Neural cell (in vitro differentiated cells): ENCODE measurements at regions not wholly inside any gene's neighbourhood (a gene's known extent, or its start where the extent isn't known, plus 50 kb on each side); places are given as distances from the start of the nearest gene placed in this dataset.

Experiments
- H2AFZ ChIP-seq: fragments of 200-600, 300-800 bp; sonication (generic), shearing (Covaris generic); 2 replicates; pipeline ENCODE4 v1.6.0; 2014; ENCODE audit warnings: low read depth, mild to moderate bottlenecking, antibody characterized with exemption, low read length, moderate library complexity
- H3F3A ChIP-seq: fragments of 200-600 bp; shearing (Covaris generic); 2 replicates; pipeline ENCODE4 v1.6.1; 2016; ENCODE audit warnings: mild to moderate bottlenecking, moderate library complexity, mixed read lengths, antibody characterized with exemption, low read length; ENCODE audit not compliant: insufficient read depth, poor library complexity, severe bottlenecking
- H3K27ac ChIP-seq: fragments of 200-600, 300-800 bp; sonication (generic), shearing (Covaris generic); 2 replicates; pipeline ENCODE4 v1.5.1; 2014; ENCODE audit warnings: mild to moderate bottlenecking, low read length, moderate library complexity
- H3K27me3 ChIP-seq: fragments of 300-800, 200-600 bp; sonication (generic), shearing (Covaris generic); 2 replicates; pipeline ENCODE4 v1.6.0; 2014; ENCODE audit warnings: mild to moderate bottlenecking, low read depth, low read length, moderate library complexity; ENCODE audit not compliant: insufficient read depth
- H3K36me3 ChIP-seq: fragments of 300-800, 200-600 bp; sonication (generic), shearing (Covaris generic); 2 replicates; pipeline ENCODE4 v1.5.1; 2014; ENCODE audit warnings: mild to moderate bottlenecking, antibody characterized with exemption, low read length, moderate library complexity; ENCODE audit not compliant: insufficient read depth
- H3K4me2 ChIP-seq: fragments of 300-800, 200-600 bp; sonication (generic), shearing (Covaris generic); 2 replicates; pipeline ENCODE4 v1.6.0; 2014; ENCODE audit warnings: mild to moderate bottlenecking, low read length
- H3K4me3 ChIP-seq: fragments of 300-800, 200-600 bp; sonication (generic), shearing (Covaris generic); 2 replicates; pipeline ENCODE4 v1.5.1; 2014; ENCODE audit warnings: mild to moderate bottlenecking, low read length, moderate library complexity
- H3K79me2 ChIP-seq: fragments of 200-600 bp; shearing (Covaris generic); replicated peaks from 2 replicates; pipeline ENCODE4 v1.6.0; 2014; ENCODE audit warnings: mild to moderate bottlenecking, low read length, moderate library complexity; ENCODE audit not compliant: insufficient read depth
- H3K9ac ChIP-seq: fragments of 300-800, 200-600 bp; sonication (generic), shearing (Covaris generic); 2 replicates; pipeline ENCODE4 v1.6.1; 2016; ENCODE audit warnings: mild to moderate bottlenecking, low read length, mixed read lengths
- H3K9me2 ChIP-seq: fragments of 200-600 bp; shearing (Covaris generic); 2 replicates; pipeline ENCODE4 v1.6.1; 2016; ENCODE audit warnings: mild to moderate bottlenecking, low read length, mixed read lengths; ENCODE audit not compliant: insufficient read depth
- H3K9me3 ChIP-seq: fragments of 200-600, 300-800 bp; sonication (generic), shearing (Covaris generic); 2 replicates; pipeline ENCODE4 v1.6.1; 2016; ENCODE audit warnings: mild to moderate bottlenecking, mixed run types, low read length, moderate library complexity, mixed read lengths
- H4K20me1 ChIP-seq: fragments of 200-600 bp; shearing (Covaris generic); 2 replicates; pipeline ENCODE4 v1.6.1; 2016; ENCODE audit warnings: mild to moderate bottlenecking, mixed run types; ENCODE audit not compliant: insufficient read depth
- CTCF ChIP-seq: fragments of 450-650 bp; IDR thresholded peaks from 2 replicates; pipeline ENCODE4 v1.5.1; 2014; ENCODE audit warnings: antibody characterized with exemption, mild to moderate bottlenecking, moderate library complexity; ENCODE audit not compliant: poor library complexity, severe bottlenecking
- EP300 ChIP-seq: fragments of 450-650 bp; conservative IDR thresholded peaks from 2 replicates; pipeline ENCODE4 v1.6.1; 2014; ENCODE audit warnings: antibody characterized with exemption, mild to moderate bottlenecking, moderate library complexity; ENCODE audit not compliant: poor library complexity, severe bottlenecking
- EZH2 ChIP-seq: fragments of 200-600, 300-800 bp; shearing (Covaris generic), sonication (generic); IDR thresholded peaks from 2 replicates; pipeline ENCODE4 v1.6.1; 2014; ENCODE audit warnings: antibody characterized with exemption, low read length, borderline replicate concordance, mild to moderate bottlenecking; ENCODE audit not compliant: insufficient read depth, poor library complexity, severe bottlenecking
- MXI1 ChIP-seq: fragments of 450-650 bp; conservative IDR thresholded peaks from 2 replicates; pipeline ENCODE4 v1.6.1; 2014; ENCODE audit warnings: antibody characterized with exemption, mild to moderate bottlenecking; ENCODE audit not compliant: poor library complexity, severe bottlenecking
- POLR2AphosphoS5 ChIP-seq: IDR thresholded peaks from 2 replicates; pipeline ENCODE4 v1.6.1; 2012
- RAD21 ChIP-seq: fragments of 450-650 bp; conservative IDR thresholded peaks from 2 replicates; pipeline ENCODE4 v1.6.1; 2014; ENCODE audit warnings: antibody characterized with exemption, mild to moderate bottlenecking, moderate library complexity
- REST ChIP-seq: IDR thresholded peaks from 2 replicates; pipeline ENCODE4 v1.6.1; 2012; ENCODE audit warnings: borderline replicate concordance
- SMC3 ChIP-seq: fragments of 450-650 bp; conservative IDR thresholded peaks from 2 replicates; pipeline ENCODE4 v1.6.1; 2014; ENCODE audit warnings: antibody characterized with exemption, mild to moderate bottlenecking, moderate library complexity; ENCODE audit not compliant: poor library complexity
- TAF1 ChIP-seq: IDR thresholded peaks from 2 replicates; pipeline ENCODE4 v1.6.1; 2012; ENCODE audit warnings: low read depth

- Histone ChIP-seq H4K20me1 (no peaks in the 10 kb centered on the region), H3K9me2 (no peaks in the 10 kb centered on the region), H3K9ac (no peak overlapping the region), H3K4me2 (no peak overlapping the region), H3F3A (no peaks in the 10 kb centered on the region), H3K27ac (no peak overlapping the region), H3K9me3 (no peaks in the 10 kb centered on the region), H3K79me2 (no peaks in the 10 kb centered on the region), H3K36me3 (no peaks in the 10 kb centered on the region), H3K4me3 (no peak overlapping the region), H2AFZ (no peak overlapping the region), H3K27me3 (no peaks in the 10 kb centered on the region)
- no peak for TF ChIP-seq SMC3
- no peak for TF ChIP-seq EZH2
- TF ChIP-seq MXI1 = no peak
- no peak for TF ChIP-seq POLR2AphosphoS5
- no peak for TF ChIP-seq TAF1
- TF ChIP-seq CTCF = no peak
- TF ChIP-seq EP300 = no peak
- no peak for TF ChIP-seq RAD21
- TF ChIP-seq REST = no peak
Measured at GRCh38 chr10:36114913-36115312, 472.8 kb upstream of the FZD8 start.

- H3K36me3 ChIP-seq = no peaks in the 10 kb centered on the region
- H2AFZ ChIP-seq = no peak overlapping the region
- H3K4me2 ChIP-seq = no peak overlapping the region
- H3K4me3 ChIP-seq = no peak overlapping the region
- H4K20me1 ChIP-seq = no peaks in the 10 kb centered on the region
- H3F3A ChIP-seq = no peaks in the 10 kb centered on the region
- H3K27ac ChIP-seq = no peak overlapping the region
- no peak for TF ChIP-seq MXI1
- TF ChIP-seq EZH2 = no peak
- TF ChIP-seq CTCF = no peak
- no peak for TF ChIP-seq EP300
- TF ChIP-seq SMC3 = no peak
- no peak for TF ChIP-seq POLR2AphosphoS5
- TF ChIP-seq RAD21 = no peak
- TF ChIP-seq REST = no peak
- TF ChIP-seq TAF1 = no peak
- H3K9me3 ChIP-seq = no peaks in the 10 kb centered on the region
- no peaks in the 10 kb centered on the region for H3K27me3 ChIP-seq
- H3K9me2 ChIP-seq = no peaks in the 10 kb centered on the region
- H3K9ac ChIP-seq = no peak overlapping the region
- H3K79me2 ChIP-seq = no peaks in the 10 kb centered on the region
Measured at GRCh38 chr10:36114141-36114540, 472.0 kb upstream of the FZD8 start.
